Right cardiac atrium (tissue), 5 donors: ENCODE measurements at regions not wholly inside any gene's neighbourhood (a gene's known extent, or its start where the extent isn't known, plus 50 kb on each side); places are given as distances from the start of the nearest gene placed in this dataset.

ENCODE experiments used
- ATAC-seq, 2 donors: fragments of 200-7000 bp; cut with Tn5 transposase; one replicate each; pipeline versions ENCODE4 v1.8.0 to v1.9.1; 2020; ENCODE audit warnings: moderate library complexity in 2 of 2, mild to moderate bottlenecking in 1 of 2
- DNase-seq, 3 donors: peaks; one replicate each; pipeline ENCODE4 v3.0.0-alpha.2; 2020
- H3K27ac ChIP-seq: one replicate; pipeline ENCODE4 v1.5.1; 2013; ENCODE audit warnings: mild to moderate bottlenecking, low read length, control low read depth, moderate library complexity
- H3K27me3 ChIP-seq: one replicate; pipeline ENCODE4 v1.6.1; 2013; ENCODE audit not compliant: control insufficient read depth, insufficient read depth
- H3K4me1 ChIP-seq: one replicate; pipeline ENCODE4 v1.6.1; 2013; ENCODE audit warnings: low read length; ENCODE audit not compliant: control insufficient read depth, insufficient read depth
- H3K4me3 ChIP-seq: one replicate; pipeline ENCODE4 v1.5.1; 2013; ENCODE audit warnings: low read length, control low read depth
- H3K9me3 ChIP-seq: one replicate; pipeline ENCODE4 v1.6.1; 2013; ENCODE audit warnings: low read length; ENCODE audit not compliant: control insufficient read depth
- WGBS: extraction: QIAGEN DNeasy Blood & Tissue Kit; methylation state at CpG from one replicate; pipeline ENCODE4 v1.1.7; 2013; 5-methylcytosine and 5-hydroxymethylcytosine counted together
- intact Hi-C, 4 donors: fragments of 100-400 bp; cut with DNase I; formaldehyde crosslinking; loops; one replicate each; pipeline versions ENCODE4 v1.11.0 to v1.14.0; 2022 to 2023
- donor health status: healthy with polysubstance abuse.
- donor health status: DM: no; HTN: yes; CAD: no.
- donor health status: DM: no; HTN: no; CAD: no.
- donor health status: DM: no; HTN: yes; CAD: no; lungs with severe emphysema.
- donor health status: DM: yes; HTN: yes; CAD: no.

GRCh38 chr15:46555547-46555946 is 920.7 kb downstream of the SQOR start:
- 23% methylated on average over 2 of the region's 2 CpGs for WGBS
- Histone ChIP-seq H3K27ac (no peak overlapping the region), H3K4me3 (no peak overlapping the region), H3K4me1 (no peaks in the 10 kb centered on the region), H3K27me3 (no peaks in the 10 kb centered on the region), H3K9me3 (no peaks in the 10 kb centered on the region)
- intact Hi-C loops, result no loop called here
- no peak for DNase-seq
- ATAC-seq, result no peak

- intact Hi-C loops, result no loop called here
- WGBS, result 92% methylated on average over 1 of the region's 1 CpG
Observed at GRCh38 chr15:46556010-46556409, 921.2 kb downstream of the SQOR start.

GRCh38 chr15:46556559-46557379 is 921.9 kb downstream of the SQOR start:
- 76% methylated on average over 5 of the region's 5 CpGs for WGBS
- Histone ChIP-seq H3K9me3 (no peaks in the 10 kb centered on the region), H3K4me1 (no peaks in the 10 kb centered on the region), H3K27ac (no peak overlapping the region), H3K27me3 (no peaks in the 10 kb centered on the region), H3K4me3 (no peak overlapping the region)
- no peak for DNase-seq
- ATAC-seq, result no peak
- intact Hi-C loops, result no loop called here

More at GRCh38 chr15:46556010-46556409, 921.2 kb downstream of the SQOR start:
- ATAC-seq (no peak), DNase-seq (no peak)
- no peaks in the 10 kb centered on the region for H3K4me1 ChIP-seq
- H3K27me3 ChIP-seq, result no peaks in the 10 kb centered on the region
- no peak overlapping the region for H3K27ac ChIP-seq
- H3K9me3 ChIP-seq, result no peaks in the 10 kb centered on the region
- H3K4me3 ChIP-seq, result no peak overlapping the region

- Histone ChIP-seq H3K9me3 (no peaks in the 10 kb centered on the region), H3K4me3 (no peak overlapping the region), H3K27me3 (no peaks in the 10 kb centered on the region), H3K4me1 (no peaks in the 10 kb centered on the region), H3K27ac (no peak overlapping the region)
- 71% methylated on average over 3 of the region's 3 CpGs for WGBS
- intact Hi-C loops, result no loop called here
- no peak for DNase-seq
- no peak for ATAC-seq
Observed at GRCh38 chr15:46567968-46568367, 933.1 kb downstream of the SQOR start.

- Histone ChIP-seq H3K27me3 (no peaks in the 10 kb centered on the region), H3K4me3 (no peak overlapping the region), H3K9me3 (no peaks in the 10 kb centered on the region), H3K4me1 (no peaks in the 10 kb centered on the region), H3K27ac (no peak overlapping the region)
- 34% methylated on average over 1 of the region's 1 CpG for WGBS
- intact Hi-C loops, result no loop called here
- ATAC-seq (no peak), DNase-seq (no peak)
Observed at GRCh38 chr15:46569781-46570180, 935.0 kb downstream of the SQOR start.

GRCh38 chr15:46576646-46577395 is 942.0 kb downstream of the SQOR start:
- no peak for ATAC-seq
- intact Hi-C loops, result no loop called here
- no peaks in the 10 kb centered on the region for H3K4me1 ChIP-seq

GRCh38 chr15:46577767-46578166 is 942.9 kb downstream of the SQOR start:
- WGBS, result 54% methylated on average over 2 of the region's 2 CpGs
- intact Hi-C loops, result no loop called here
- no peak for ATAC-seq

More at GRCh38 chr15:46576646-46577395, 942.0 kb downstream of the SQOR start:
- WGBS, result 63% methylated on average over 1 of the region's 1 CpG
- H3K27ac ChIP-seq, result no peak overlapping the region
- H3K9me3 ChIP-seq, result no peaks in the 10 kb centered on the region
- no peaks in the 10 kb centered on the region for H3K27me3 ChIP-seq
- no peak overlapping the region for H3K4me3 ChIP-seq
- peak in 1 of 3 donors; percentile 32 for DNase-seq

GRCh38 chr15:46580487-46580886 is 945.7 kb downstream of the SQOR start:
- DNase-seq, result no peak
- no peak overlapping the region for H3K27ac ChIP-seq
- WGBS, result 62% methylated on average over 2 of the region's 2 CpGs
- no peak overlapping the region for H3K4me3 ChIP-seq
- intact Hi-C loops, result no loop called here
- no peaks in the 10 kb centered on the region for H3K9me3 ChIP-seq
- ATAC-seq, result no peak
- H3K4me1 ChIP-seq, result no peaks in the 10 kb centered on the region
- no peaks in the 10 kb centered on the region for H3K27me3 ChIP-seq

More at GRCh38 chr15:46577767-46578166, 942.9 kb downstream of the SQOR start:
- H3K27ac ChIP-seq, result no peak overlapping the region
- H3K4me3 ChIP-seq, result no peak overlapping the region
- H3K4me1 ChIP-seq, result no peaks in the 10 kb centered on the region
- no peak for DNase-seq
- no peaks in the 10 kb centered on the region for H3K9me3 ChIP-seq
- no peaks in the 10 kb centered on the region for H3K27me3 ChIP-seq

- no peak overlapping the region for H3K27ac ChIP-seq
- intact Hi-C loops, result no loop called here
- H3K27me3 ChIP-seq, result no peaks in the 10 kb centered on the region
- H3K4me1 ChIP-seq, result no peaks in the 10 kb centered on the region
- H3K4me3 ChIP-seq, result no peak overlapping the region
- WGBS, result 81% methylated on average over 2 of the region's 2 CpGs
- DNase-seq (no peak), ATAC-seq (no peak)
- H3K9me3 ChIP-seq, result no peaks in the 10 kb centered on the region
Observed at GRCh38 chr15:46580924-46581323, 946.1 kb downstream of the SQOR start.

GRCh38 chr15:46589088-46589487 is 954.3 kb downstream of the SQOR start:
- Histone ChIP-seq H3K27ac (no peak overlapping the region), H3K4me1 (no peaks in the 10 kb centered on the region), H3K9me3 (no peaks in the 10 kb centered on the region), H3K4me3 (no peak overlapping the region), H3K27me3 (no peaks in the 10 kb centered on the region)
- no peak for DNase-seq
- intact Hi-C loops, result no loop called here
- no peak for ATAC-seq
- 71% methylated on average over 4 of the region's 4 CpGs for WGBS

GRCh38 chr15:46591462-46591861 is 956.6 kb downstream of the SQOR start:
- Histone ChIP-seq H3K27me3 (no peaks in the 10 kb centered on the region), H3K27ac (no peak overlapping the region), H3K4me3 (no peak overlapping the region), H3K9me3 (no peaks in the 10 kb centered on the region), H3K4me1 (no peaks in the 10 kb centered on the region)
- ATAC-seq (no peak), DNase-seq (no peak)
- WGBS, result 61% methylated on average over 4 of the region's 4 CpGs
- intact Hi-C loops, result no loop called here
